Neutrophil (primary cell): ENCODE measurements at regions not wholly inside any gene's neighbourhood (a gene's known extent, or its start where the extent isn't known, plus 50 kb on each side); places are given as distances from the start of the nearest gene placed in this dataset.

Experiments used
- H3K27ac ChIP-seq: fragments of 200-600 bp; sonication (generic); 2 replicates; pipeline ENCODE4 v1.5.1; 2016; ENCODE audit warnings: mild to moderate bottlenecking, moderate library complexity
- H3K27me3 ChIP-seq: fragments of 200-600 bp; sonication (generic); 2 replicates; pipeline ENCODE4 v1.6.0; 2016; ENCODE audit warnings: mild to moderate bottlenecking
- H3K36me3 ChIP-seq: fragments of 200-600 bp; sonication (generic); 2 replicates; pipeline ENCODE4 v1.5.1; 2017
- H3K4me1 ChIP-seq, 2 experiments: fragments of 200-600 bp in 1 of 2; sonication (generic) in 1 of 2; 1 replicate in 1 of 2; 2 replicates in 1 of 2; pipeline versions ENCODE4 v1.5.1 to v1.6.1; 2013 to 2016; ENCODE audit warnings: low read depth in 1 of 2, low read length in 1 of 2, mild to moderate bottlenecking in 1 of 2, moderate library complexity in 1 of 2; ENCODE audit not compliant: control insufficient read depth in 1 of 2, insufficient read depth in 1 of 2
- H3K4me3 ChIP-seq, 2 experiments: fragments of 200-600 bp in 1 of 2; sonication (generic) in 1 of 2; 1 replicate in 1 of 2; 2 replicates in 1 of 2; pipeline ENCODE4 v1.5.1; 2013 to 2016; ENCODE audit warnings: low read depth in 1 of 2, low read length in 1 of 2, mild to moderate bottlenecking in 1 of 2, moderate library complexity in 1 of 2
- H3K9me3 ChIP-seq: fragments of 200-600 bp; sonication (generic); 2 replicates; pipeline ENCODE4 v1.5.1; 2016
- TF ChIP-seq, protein P1 (sequence below): fragments of 200-600 bp; sonication (generic); IDR thresholded peaks from 2 replicates; pipeline ENCODE4 v1.5.1; 2016; ENCODE audit warnings: antibody characterized with exemption

GRCh38 chr1:62917314-62917713, 133.4 kb downstream of the ATG4C start:
- Histone ChIP-seq H3K36me3 (no peaks in the 10 kb centered on the region), H3K9me3 (no peaks in the 10 kb centered on the region), H3K4me1 (no peaks in the 10 kb centered on the region), H3K27me3 (peaks cover 17% of the 10 kb centered on the region), H3K27ac (no peak overlapping the region), H3K4me3 (no peak overlapping the region)
- TF ChIP-seq, protein P1, sequence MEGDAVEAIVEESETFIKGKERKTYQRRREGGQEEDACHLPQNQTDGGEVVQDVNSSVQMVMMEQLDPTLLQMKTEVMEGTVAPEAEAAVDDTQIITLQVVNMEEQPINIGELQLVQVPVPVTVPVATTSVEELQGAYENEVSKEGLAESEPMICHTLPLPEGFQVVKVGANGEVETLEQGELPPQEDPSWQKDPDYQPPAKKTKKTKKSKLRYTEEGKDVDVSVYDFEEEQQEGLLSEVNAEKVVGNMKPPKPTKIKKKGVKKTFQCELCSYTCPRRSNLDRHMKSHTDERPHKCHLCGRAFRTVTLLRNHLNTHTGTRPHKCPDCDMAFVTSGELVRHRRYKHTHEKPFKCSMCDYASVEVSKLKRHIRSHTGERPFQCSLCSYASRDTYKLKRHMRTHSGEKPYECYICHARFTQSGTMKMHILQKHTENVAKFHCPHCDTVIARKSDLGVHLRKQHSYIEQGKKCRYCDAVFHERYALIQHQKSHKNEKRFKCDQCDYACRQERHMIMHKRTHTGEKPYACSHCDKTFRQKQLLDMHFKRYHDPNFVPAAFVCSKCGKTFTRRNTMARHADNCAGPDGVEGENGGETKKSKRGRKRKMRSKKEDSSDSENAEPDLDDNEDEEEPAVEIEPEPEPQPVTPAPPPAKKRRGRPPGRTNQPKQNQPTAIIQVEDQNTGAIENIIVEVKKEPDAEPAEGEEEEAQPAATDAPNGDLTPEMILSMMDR = no peak

DNA sequence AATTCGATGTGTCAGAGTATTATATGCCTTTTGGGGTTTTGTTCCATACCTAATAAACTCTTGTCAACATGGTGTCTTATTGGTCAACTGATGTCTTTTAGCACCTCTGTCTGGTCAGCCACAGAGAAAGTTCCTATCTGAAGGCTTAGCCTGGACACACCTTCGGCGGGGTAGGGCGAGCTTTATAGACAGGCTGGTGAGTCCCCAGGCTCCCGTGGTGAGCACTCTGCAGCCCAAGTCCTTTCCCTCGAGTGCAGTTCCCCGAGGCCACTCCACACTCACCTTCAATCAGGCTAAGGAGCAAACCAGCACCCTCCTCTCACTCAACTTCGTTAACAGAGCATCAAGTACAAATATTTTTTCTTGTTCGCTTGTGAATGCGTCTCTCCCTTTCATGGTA, 133.9 kb downstream of the ATG4C start:
- H3K27ac ChIP-seq = no peak overlapping the region
- TF ChIP-seq, protein P1 = no peak
- no peak overlapping the region for H3K4me3 ChIP-seq
- H3K9me3 ChIP-seq = no peaks in the 10 kb centered on the region
- no peaks in the 10 kb centered on the region for H3K36me3 ChIP-seq
- H3K4me1 ChIP-seq = no peaks in the 10 kb centered on the region
- peaks cover 17% of the 10 kb centered on the region for H3K27me3 ChIP-seq

DNA sequence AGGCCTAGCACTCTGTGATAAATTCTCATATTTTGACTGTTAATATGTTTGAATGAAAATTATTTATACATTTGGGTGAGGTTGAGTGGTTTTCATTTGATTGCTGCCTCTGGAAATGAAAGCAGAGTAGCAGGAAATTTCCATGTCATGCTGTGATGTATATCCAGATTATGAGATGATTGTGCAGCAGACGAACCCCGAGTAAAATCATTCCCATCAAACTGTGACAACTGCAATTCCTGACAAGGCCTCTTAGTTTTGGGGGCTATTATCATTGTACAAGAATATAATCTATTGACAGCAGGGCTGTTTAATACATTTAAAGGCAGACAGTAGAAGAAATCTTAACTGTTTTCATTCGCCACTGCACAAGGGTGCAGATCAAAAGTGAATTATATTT, 134.8 kb downstream of the ATG4C start:
- Histone ChIP-seq H3K36me3 (no peaks in the 10 kb centered on the region), H3K27ac (no peak overlapping the region), H3K4me1 (no peaks in the 10 kb centered on the region), H3K4me3 (no peak overlapping the region), H3K9me3 (no peaks in the 10 kb centered on the region), H3K27me3 (peaks cover 13% of the 10 kb centered on the region)
- TF ChIP-seq, protein P1 = no peak

DNA sequence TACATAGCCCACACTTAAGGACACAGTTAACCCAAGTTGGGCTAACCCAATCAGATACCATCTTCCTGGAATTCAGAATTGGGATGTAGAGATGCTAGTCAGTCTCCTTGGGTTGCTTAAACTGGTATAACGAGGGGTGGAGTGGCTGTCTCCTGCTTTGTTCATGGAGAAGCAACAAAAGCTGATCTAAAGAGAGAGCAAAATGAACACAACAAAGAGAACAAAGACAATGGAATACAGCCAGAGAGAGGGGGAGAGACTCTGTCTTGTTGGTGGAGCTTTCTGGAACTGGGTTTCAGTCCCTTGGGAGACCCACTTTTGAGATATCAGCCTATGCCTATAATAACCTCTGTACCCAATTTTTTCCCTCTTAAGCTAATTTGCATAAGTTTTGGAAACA, 138.1 kb downstream of the ATG4C start:
- Histone ChIP-seq H3K4me1 (no peaks in the 10 kb centered on the region), H3K4me3 (no peak overlapping the region), H3K36me3 (no peaks in the 10 kb centered on the region), H3K9me3 (no peaks in the 10 kb centered on the region), H3K27me3 (no peaks in the 10 kb centered on the region), H3K27ac (no peak overlapping the region)
- TF ChIP-seq, protein P1 = no peak

DNA sequence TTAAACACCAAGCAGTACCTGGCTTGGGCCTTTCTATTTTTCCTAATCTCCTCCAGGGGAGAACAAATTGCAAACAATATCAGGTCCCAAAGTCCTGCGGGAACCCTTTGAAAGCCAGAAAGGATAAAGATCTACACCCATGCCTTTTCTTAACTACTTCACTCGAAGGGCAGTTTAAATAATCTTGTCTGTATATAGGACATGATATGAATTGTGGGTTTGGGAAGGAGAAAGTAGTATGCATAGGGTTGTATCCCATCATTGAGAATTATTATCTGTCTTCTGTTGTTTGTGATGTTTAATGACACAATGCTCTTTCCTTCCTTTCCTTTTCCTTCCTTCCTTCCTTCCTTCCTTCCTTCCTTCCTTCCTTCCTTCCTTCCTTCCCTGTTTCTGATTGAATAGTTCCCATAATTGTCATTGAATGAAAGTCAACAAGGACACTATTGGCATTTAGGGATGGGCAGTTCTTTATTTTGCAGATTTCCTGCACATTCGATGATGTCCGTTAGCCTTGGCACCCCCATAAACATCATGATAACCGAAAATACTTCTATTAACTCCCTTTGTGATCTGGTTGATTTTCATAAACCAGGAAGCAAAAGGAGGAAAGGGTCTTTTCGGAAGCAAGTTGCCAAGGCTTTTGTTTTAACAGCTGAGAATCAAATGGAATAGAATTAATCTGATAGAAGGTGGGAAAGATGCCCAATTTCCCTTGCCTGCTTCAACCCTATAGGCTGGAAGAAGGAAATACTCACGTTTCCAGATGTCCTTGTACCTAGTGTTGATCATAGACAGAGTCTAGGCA, 141.3 kb downstream of the ATG4C start:
- H3K27ac ChIP-seq = no peak overlapping the region
- no peaks in the 10 kb centered on the region for H3K36me3 ChIP-seq
- H3K9me3 ChIP-seq = no peaks in the 10 kb centered on the region
- no peaks in the 10 kb centered on the region for H3K27me3 ChIP-seq
- no peak overlapping the region for H3K4me3 ChIP-seq
- no peaks in the 10 kb centered on the region for H3K4me1 ChIP-seq
- TF ChIP-seq, protein P1 = no peak
